B cell (primary cell): ENCODE measurements at regions not wholly inside any gene's neighbourhood (a gene's known extent, or its start where the extent isn't known, plus 50 kb on each side); places are given as distances from the start of the nearest gene placed in this dataset.

ENCODE experiments used
- ATAC-seq: fragments of 200-7000 bp; cut with Tn5 transposase; one replicate; pipeline ENCODE4 v1.10.0; 2021; ENCODE audit warnings: low read depth, mild to moderate bottlenecking, moderate number of reproducible peaks, moderate library complexity
- CTCF ChIA-PET: fragments of 350-600 bp; sonication (Branson Sonifier 250); formaldehyde crosslinking; loops from one replicate; lab custom pipeline; 2021; ENCODE audit warnings: antibody characterized with exemption, inconsistent platforms; lab: Charles Lee
- POLR2A ChIA-PET: fragments of 350-600 bp; sonication (Branson Sonifier 250); formaldehyde crosslinking; loops from one replicate; lab custom pipeline; 2021; ENCODE audit warnings: antibody characterized with exemption; lab: Charles Lee
- DNase-seq: peaks from one replicate; pipeline ENCODE4 v3.0.0; 2013
- H2AFZ ChIP-seq: 2 replicates; pipeline ENCODE4 v1.6.1; 2012; ENCODE audit warnings: mild to moderate bottlenecking, low read depth, low read length; ENCODE audit not compliant: insufficient read depth, poor library complexity, severe bottlenecking
- H3K27ac ChIP-seq, 2 donors: 1 replicate in 1 of 2; 2 replicates in 1 of 2; pipeline ENCODE4 v1.5.1; 2012 to 2013; ENCODE audit warnings: low read length in 2 of 2, mild to moderate bottlenecking in 2 of 2, moderate library complexity in 1 of 2
- H3K27me3 ChIP-seq, 4 experiments: fragments of 200-600 bp in 1 of 4; sonication (generic) in 1 of 4; replicated peaks in 1 of 4; 1 replicate in 2 of 4; 2 replicates in 2 of 4; pipeline versions ENCODE4 v1.6.1 to v1.7.0; 2013 to 2016; ENCODE audit warnings: low read length in 3 of 4, mild to moderate bottlenecking in 2 of 4, mixed read lengths in 1 of 4, moderate library complexity in 1 of 4; ENCODE audit not compliant: insufficient read depth in 4 of 4, control insufficient read depth in 3 of 4; ENCODE audit errors: control extremely low read depth in 1 of 4
- H3K36me3 ChIP-seq, 2 experiments: replicated peaks in 1 of 2; 1 replicate in 1 of 2; 2 replicates in 1 of 2; pipeline versions ENCODE4 v1.6.1 to v1.7.1; 2013; ENCODE audit warnings: low read length in 1 of 2; ENCODE audit not compliant: insufficient read depth in 2 of 2, control insufficient read depth in 1 of 2; ENCODE audit errors: control extremely low read depth in 1 of 2, extremely low read depth in 1 of 2
- H3K4me1 ChIP-seq, 2 donors: fragments of 200-600 bp in 1 of 2; sonication (generic) in 1 of 2; 1 replicate in 1 of 2; 2 replicates in 1 of 2; pipeline versions ENCODE4 v1.5.1 to v1.6.1; 2013 to 2017; ENCODE audit warnings: low read length in 2 of 2; ENCODE audit not compliant: control insufficient read depth in 2 of 2, insufficient read depth in 2 of 2
- H3K4me2 ChIP-seq: replicated peaks from 2 replicates; pipeline ENCODE3; 2012; ENCODE audit warnings: mild to moderate bottlenecking, low read depth, low read length; ENCODE audit not compliant: poor library complexity, severe bottlenecking
- H3K4me3 ChIP-seq, 5 experiments: fragments of 200-600 bp in 1 of 5; sonication (generic) in 1 of 5; 1 replicate in 3 of 5; 2 replicates in 2 of 5; pipeline versions ENCODE4 v1.5.1 to v1.7.0; 2011 to 2016; ENCODE audit warnings: low read length in 4 of 5, mild to moderate bottlenecking in 4 of 5, low read depth in 2 of 5, control low read depth in 1 of 5, moderate library complexity in 1 of 5; ENCODE audit not compliant: insufficient read depth in 1 of 5; ENCODE audit errors: control extremely low read depth in 1 of 5, extremely low read depth in 1 of 5
- H3K79me2 ChIP-seq: fragments of 200-600 bp; sonication (generic); one replicate; pipeline ENCODE4 v1.6.0; 2016; ENCODE audit warnings: low read length; ENCODE audit not compliant: control insufficient read depth, insufficient read depth
- H3K9ac ChIP-seq: fragments of 200-600 bp; sonication (generic); 2 replicates; pipeline ENCODE4 v1.6.1; 2017; ENCODE audit warnings: mild to moderate bottlenecking, low read length, moderate library complexity
- H3K9me3 ChIP-seq, 3 donors: one replicate each; pipeline versions ENCODE4 v1.6.1 to v1.7.1; 2013; ENCODE audit warnings: low read length in 2 of 3; ENCODE audit not compliant: control insufficient read depth in 2 of 3, insufficient read depth in 1 of 3; ENCODE audit errors: control extremely low read depth in 1 of 3
- H4K20me1 ChIP-seq: 2 replicates; pipeline ENCODE4 v1.6.0; 2012; ENCODE audit warnings: mild to moderate bottlenecking, low read length; ENCODE audit not compliant: insufficient read depth, control insufficient read depth, poor library complexity, severe bottlenecking
- H3K27ac Mint-ChIP-seq: one replicate; pipeline ENCODE4 v1.8.0; 2021; ENCODE audit warnings: mixed read lengths
- H3K27me3 Mint-ChIP-seq: one replicate; pipeline ENCODE4 v1.8.0; 2021; ENCODE audit warnings: mixed read lengths
- H3K4me1 Mint-ChIP-seq: one replicate; pipeline ENCODE4 v1.8.0; 2021; ENCODE audit warnings: mixed read lengths
- H3K4me3 Mint-ChIP-seq: one replicate; pipeline ENCODE4 v1.8.0; 2021; ENCODE audit warnings: mixed read lengths
- H3K9me3 Mint-ChIP-seq: one replicate; pipeline ENCODE4 v1.8.0; 2022; ENCODE audit warnings: mixed read lengths; ENCODE audit not compliant: insufficient read depth
- CTCF ChIP-seq: fragments of 200-600 bp; IDR thresholded peaks from one replicate; pipeline ENCODE4 v1.8.0; 2022; ENCODE audit warnings: antibody characterized with exemption, mild to moderate bottlenecking
- EZH2 ChIP-seq: IDR thresholded peaks from 2 replicates; pipeline ENCODE4 v1.6.1; 2012; ENCODE audit warnings: borderline replicate concordance, low read depth, mild to moderate bottlenecking, moderate library complexity, low read length; ENCODE audit not compliant: insufficient read depth, poor library complexity, severe bottlenecking
- WGBS: methylation state at CpG from one replicate; pipeline ENCODE4 v1.1.5; 2013; ENCODE audit warnings: missing lambda C conversion rate; ENCODE audit not compliant: insufficient coverage; 5-methylcytosine and 5-hydroxymethylcytosine counted together
- intact Hi-C: fragments of 100-400 bp; cut with micrococcal nuclease; formaldehyde crosslinking; loops from one replicate; pipeline ENCODE4 v1.10.0; 2022

- H3K36me3 ChIP-seq: no peaks in the 10 kb centered on the region
- no peak for TF ChIP-seq CTCF
- TF ChIP-seq EZH2: no peak
- 80% methylated on average over 1 of the region's 4 CpGs for whole genome bisulfite sequencing
- CTCF ChIA-PET: no interaction called here
- Mint-ChIP-seq H3K4me3 (no peak overlapping the region), H3K4me1 (no peaks in the 10 kb centered on the region), H3K9me3 (peaks cover 4% of the 10 kb centered on the region), H3K27me3 (no peaks in the 10 kb centered on the region), H3K27ac (no peak overlapping the region)
- H4K20me1 ChIP-seq: no peaks in the 10 kb centered on the region
- POLR2A ChIA-PET: no interaction called here
- H3K27ac ChIP-seq: no peak overlapping the region
- no peak overlapping the region for H2AFZ ChIP-seq
- ATAC-seq: no peak
- intact Hi-C loops: no loop called here
- H3K4me3 ChIP-seq: no peak overlapping the region
- no peaks in the 10 kb centered on the region for H3K4me1 ChIP-seq
- DNase-seq: no peak
- no peaks in the 10 kb centered on the region for H3K27me3 ChIP-seq
- H3K9me3 ChIP-seq: no peaks in the 10 kb centered on the region
- H3K79me2 ChIP-seq: no peaks in the 10 kb centered on the region
- no peak overlapping the region for H3K9ac ChIP-seq
- H3K4me2 ChIP-seq: no peak overlapping the region
These were observed 496.2 kb upstream of the KLHL1 start for GRCh38 chr13:70604448-70604847.

GRCh38 chr13:70593716-70594115 is 485.5 kb upstream of the KLHL1 start:
- Histone ChIP-seq H3K4me2 (no peak overlapping the region), H4K20me1 (no peaks in the 10 kb centered on the region), H3K4me3 (no peak overlapping the region), H3K27ac (no peak overlapping the region), H2AFZ (no peak overlapping the region), H3K9ac (no peak overlapping the region), H3K4me1 (no peaks in the 10 kb centered on the region), H3K27me3 (no peaks in the 10 kb centered on the region), H3K9me3 (no peaks in the 10 kb centered on the region), H3K36me3 (no peaks in the 10 kb centered on the region), H3K79me2 (no peaks in the 10 kb centered on the region)
- intact Hi-C loops: no loop called here
- TF ChIP-seq EZH2: no peak
- TF ChIP-seq CTCF: no peak
- DNase-seq (no peak), ATAC-seq (no peak)
- WGBS: no CpG with 5 or more reads among the region's 3 CpGs
- Mint-ChIP-seq H3K4me3 (no peak overlapping the region), H3K27ac (no peak overlapping the region), H3K27me3 (no peaks in the 10 kb centered on the region), H3K9me3 (no peaks in the 10 kb centered on the region), H3K4me1 (no peaks in the 10 kb centered on the region)
- ChIA-PET CTCF (no interaction called here), POLR2A (no interaction called here)
